ENCODE measurements at regions not wholly inside any gene's neighbourhood (a gene's known extent, or its start where the extent isn't known, plus 50 kb on each side); places are given as distances from the start of the nearest gene placed in this dataset.

GRCh38 chr4:148510211-148510610 is 68.0 kb upstream of the NR3C2 start:
- DNase-seq, result no peak

DNA sequence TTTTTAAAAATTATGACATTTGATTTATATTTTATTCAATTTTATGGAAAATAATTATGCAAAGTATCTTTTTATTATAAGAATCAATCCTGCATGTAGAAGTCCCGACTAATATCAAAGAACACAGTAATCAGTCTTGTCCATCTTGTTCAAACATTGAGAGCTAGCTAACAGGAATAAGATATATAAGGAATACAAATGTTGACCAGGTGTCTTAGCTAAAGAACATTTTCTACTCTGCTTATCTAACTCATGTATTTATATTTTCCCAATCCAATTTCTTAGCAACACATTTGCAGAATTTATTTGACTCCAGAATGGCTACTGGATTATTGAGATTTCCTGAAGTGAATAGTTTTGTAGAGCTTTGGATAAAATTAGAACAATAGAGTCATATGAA is 61.5 kb upstream of the NR3C2 start:
- no peak for DNase-seq

DNA sequence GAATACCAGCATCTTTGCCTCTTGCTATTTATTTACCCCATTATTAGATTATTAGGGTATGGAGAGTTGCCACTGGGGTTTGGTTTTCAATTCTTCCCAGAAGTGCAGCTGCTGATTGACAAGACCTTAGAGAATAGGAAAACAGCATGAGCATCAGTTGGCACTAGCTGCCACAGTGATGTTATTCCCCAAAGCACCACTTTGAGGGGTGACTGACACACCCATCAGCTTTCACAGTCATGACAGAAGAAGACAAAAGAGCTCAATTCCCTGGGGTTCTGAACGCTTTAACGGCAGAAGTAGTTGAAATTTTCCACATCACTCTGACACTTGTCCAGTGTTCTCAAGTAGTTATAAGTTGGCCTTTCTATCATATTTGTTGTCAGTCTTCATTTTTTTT is 55.0 kb upstream of the NR3C2 start:
- no peak for DNase-seq

GRCh38 chr4:148495463-148495862 is 53.2 kb upstream of the NR3C2 start:
- DNase-seq, result no peak
